HEK293 (cell line): ENCODE measurements at regions not wholly inside any gene's neighbourhood (a gene's known extent, or its start where the extent isn't known, plus 50 kb on each side); places are given as distances from the start of the nearest gene placed in this dataset.

Source experiments
- ZBTB21 ChIP-seq: fragments of 450-650 bp; formaldehyde crosslinking; IDR thresholded peaks from 2 replicates; pipeline ENCODE4 v1.5.1; 2017; ENCODE audit warnings: missing biosample characterization, missing genetic modification characterization
- ZNF221 ChIP-seq: fragments of 450-650 bp; formaldehyde crosslinking; IDR thresholded peaks from 2 replicates; pipeline ENCODE4 v1.5.1; 2017; ENCODE audit warnings: missing biosample characterization, missing genetic modification characterization, borderline replicate concordance
- TF ChIP-seq, protein P1 (sequence below): fragments of 450-650 bp; formaldehyde crosslinking; IDR thresholded peaks from 2 replicates; pipeline ENCODE4 v1.5.1; 2016; ENCODE audit warnings: missing biosample characterization, missing genetic modification characterization

DNA sequence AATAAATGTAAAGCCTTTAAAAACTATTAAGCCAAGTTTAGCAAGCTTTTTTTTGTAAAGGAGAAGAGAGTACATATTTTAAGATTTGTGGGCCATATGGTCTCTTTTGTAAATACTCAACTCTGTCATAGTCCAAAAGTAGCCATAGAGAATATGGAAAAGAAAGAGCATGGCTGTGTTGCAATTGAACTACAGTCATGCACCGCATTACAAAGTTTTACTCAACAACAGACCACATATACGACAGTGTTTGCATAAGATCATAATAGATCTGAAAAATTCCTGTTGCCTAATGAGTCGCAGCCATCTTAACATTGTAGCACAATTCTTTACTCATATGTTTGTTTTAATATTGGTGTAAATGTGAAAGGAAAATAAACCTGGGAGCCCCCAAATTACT, 440.8 kb downstream of the HTR7 start:
- TF ChIP-seq, protein P1, sequence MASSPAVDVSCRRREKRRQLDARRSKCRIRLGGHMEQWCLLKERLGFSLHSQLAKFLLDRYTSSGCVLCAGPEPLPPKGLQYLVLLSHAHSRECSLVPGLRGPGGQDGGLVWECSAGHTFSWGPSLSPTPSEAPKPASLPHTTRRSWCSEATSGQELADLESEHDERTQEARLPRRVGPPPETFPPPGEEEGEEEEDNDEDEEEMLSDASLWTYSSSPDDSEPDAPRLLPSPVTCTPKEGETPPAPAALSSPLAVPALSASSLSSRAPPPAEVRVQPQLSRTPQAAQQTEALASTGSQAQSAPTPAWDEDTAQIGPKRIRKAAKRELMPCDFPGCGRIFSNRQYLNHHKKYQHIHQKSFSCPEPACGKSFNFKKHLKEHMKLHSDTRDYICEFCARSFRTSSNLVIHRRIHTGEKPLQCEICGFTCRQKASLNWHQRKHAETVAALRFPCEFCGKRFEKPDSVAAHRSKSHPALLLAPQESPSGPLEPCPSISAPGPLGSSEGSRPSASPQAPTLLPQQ (tag by site-specific recombination) = no peak
- TF ChIP-seq ZNF221 = no peak
- no peak for TF ChIP-seq ZBTB21 (tag by site-specific recombination)
